ENCODE measurements at regions not wholly inside any gene's neighbourhood (a gene's known extent, or its start where the extent isn't known, plus 50 kb on each side); places are given as distances from the start of the nearest gene placed in this dataset.

GRCh38 chr16:88320947-88321634, 61.7 kb upstream of the ZNF469 start (continued):
- TF ChIP-seq MYBL2 (CRISPR knock-in tag; IDR thresholded peaks at IDR 0.05) (no peak), NFE2L1 (CRISPR knock-in tag; IDR thresholded peaks at IDR 0.05) (no peak), MLX (CRISPR knock-in tag; IDR thresholded peaks at IDR 0.05) (no peak), RORB (CRISPR knock-in tag; IDR thresholded peaks at IDR 0.05) (no peak), PRRX2 (CRISPR knock-in tag; IDR thresholded peaks at IDR 0.05) (no peak), SMAD3 (CRISPR knock-in tag; IDR thresholded peaks at IDR 0.05; ENCODE audit: borderline replicate concordance) (no peak), E2F1 (CRISPR knock-in tag; IDR thresholded peaks at IDR 0.05) (no peak)
- TF ChIP-seq, protein P1, sequence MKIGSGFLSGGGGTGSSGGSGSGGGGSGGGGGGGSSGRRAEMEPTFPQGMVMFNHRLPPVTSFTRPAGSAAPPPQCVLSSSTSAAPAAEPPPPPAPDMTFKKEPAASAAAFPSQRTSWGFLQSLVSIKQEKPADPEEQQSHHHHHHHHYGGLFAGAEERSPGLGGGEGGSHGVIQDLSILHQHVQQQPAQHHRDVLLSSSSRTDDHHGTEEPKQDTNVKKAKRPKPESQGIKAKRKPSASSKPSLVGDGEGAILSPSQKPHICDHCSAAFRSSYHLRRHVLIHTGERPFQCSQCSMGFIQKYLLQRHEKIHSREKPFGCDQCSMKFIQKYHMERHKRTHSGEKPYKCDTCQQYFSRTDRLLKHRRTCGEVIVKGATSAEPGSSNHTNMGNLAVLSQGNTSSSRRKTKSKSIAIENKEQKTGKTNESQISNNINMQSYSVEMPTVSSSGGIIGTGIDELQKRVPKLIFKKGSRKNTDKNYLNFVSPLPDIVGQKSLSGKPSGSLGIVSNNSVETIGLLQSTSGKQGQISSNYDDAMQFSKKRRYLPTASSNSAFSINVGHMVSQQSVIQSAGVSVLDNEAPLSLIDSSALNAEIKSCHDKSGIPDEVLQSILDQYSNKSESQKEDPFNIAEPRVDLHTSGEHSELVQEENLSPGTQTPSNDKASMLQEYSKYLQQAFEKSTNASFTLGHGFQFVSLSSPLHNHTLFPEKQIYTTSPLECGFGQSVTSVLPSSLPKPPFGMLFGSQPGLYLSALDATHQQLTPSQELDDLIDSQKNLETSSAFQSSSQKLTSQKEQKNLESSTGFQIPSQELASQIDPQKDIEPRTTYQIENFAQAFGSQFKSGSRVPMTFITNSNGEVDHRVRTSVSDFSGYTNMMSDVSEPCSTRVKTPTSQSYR (CRISPR knock-in tag; IDR thresholded peaks at IDR 0.05), result no peak
- TF ChIP-seq, protein P2, sequence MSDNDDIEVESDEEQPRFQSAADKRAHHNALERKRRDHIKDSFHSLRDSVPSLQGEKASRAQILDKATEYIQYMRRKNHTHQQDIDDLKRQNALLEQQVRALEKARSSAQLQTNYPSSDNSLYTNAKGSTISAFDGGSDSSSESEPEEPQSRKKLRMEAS (CRISPR knock-in tag; IDR thresholded peaks at IDR 0.05), result no peak
- TF ChIP-seq, protein P3, sequence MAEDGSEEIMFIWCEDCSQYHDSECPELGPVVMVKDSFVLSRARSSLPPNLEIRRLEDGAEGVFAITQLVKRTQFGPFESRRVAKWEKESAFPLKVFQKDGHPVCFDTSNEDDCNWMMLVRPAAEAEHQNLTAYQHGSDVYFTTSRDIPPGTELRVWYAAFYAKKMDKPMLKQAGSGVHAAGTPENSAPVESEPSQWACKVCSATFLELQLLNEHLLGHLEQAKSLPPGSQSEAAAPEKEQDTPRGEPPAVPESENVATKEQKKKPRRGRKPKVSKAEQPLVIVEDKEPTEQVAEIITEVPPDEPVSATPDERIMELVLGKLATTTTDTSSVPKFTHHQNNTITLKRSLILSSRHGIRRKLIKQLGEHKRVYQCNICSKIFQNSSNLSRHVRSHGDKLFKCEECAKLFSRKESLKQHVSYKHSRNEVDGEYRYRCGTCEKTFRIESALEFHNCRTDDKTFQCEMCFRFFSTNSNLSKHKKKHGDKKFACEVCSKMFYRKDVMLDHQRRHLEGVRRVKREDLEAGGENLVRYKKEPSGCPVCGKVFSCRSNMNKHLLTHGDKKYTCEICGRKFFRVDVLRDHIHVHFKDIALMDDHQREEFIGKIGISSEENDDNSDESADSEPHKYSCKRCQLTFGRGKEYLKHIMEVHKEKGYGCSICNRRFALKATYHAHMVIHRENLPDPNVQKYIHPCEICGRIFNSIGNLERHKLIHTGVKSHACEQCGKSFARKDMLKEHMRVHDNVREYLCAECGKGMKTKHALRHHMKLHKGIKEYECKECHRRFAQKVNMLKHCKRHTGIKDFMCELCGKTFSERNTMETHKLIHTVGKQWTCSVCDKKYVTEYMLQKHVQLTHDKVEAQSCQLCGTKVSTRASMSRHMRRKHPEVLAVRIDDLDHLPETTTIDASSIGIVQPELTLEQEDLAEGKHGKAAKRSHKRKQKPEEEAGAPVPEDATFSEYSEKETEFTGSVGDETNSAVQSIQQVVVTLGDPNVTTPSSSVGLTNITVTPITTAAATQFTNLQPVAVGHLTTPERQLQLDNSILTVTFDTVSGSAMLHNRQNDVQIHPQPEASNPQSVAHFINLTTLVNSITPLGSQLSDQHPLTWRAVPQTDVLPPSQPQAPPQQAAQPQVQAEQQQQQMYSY (CRISPR knock-in tag; IDR thresholded peaks at IDR 0.05), result no peak

GRCh38 chr16:88321635-88322499, 60.9 kb upstream of the ZNF469 start:
- DNase-seq (ENCODE audit: low spot score) (no peak), ATAC-seq (no peak)
- H3K36me3 Mint-ChIP-seq, result peaks cover 6% of the 10 kb centered on the region
- no peaks in the 10 kb centered on the region for H3K4me1 Mint-ChIP-seq
- H3K27me3 Mint-ChIP-seq (ENCODE audit: low read depth), result no peaks in the 10 kb centered on the region
- H3K4me3 Mint-ChIP-seq, result no peak overlapping the region
- ChIA-PET POLR2A (no interaction called here), CTCF (interaction anchor here (0.6 kb wide), 1 partner anchor 115 kb away, joined by 3 read pairs; no protein-coding TSS in a partner anchor)
- H3K27ac Mint-ChIP-seq, result no peak overlapping the region
- peaks cover 8% of the 10 kb centered on the region for H3K9me3 Mint-ChIP-seq
- TF ChIP-seq AR (CRISPR knock-in tag; IDR thresholded peaks at IDR 0.05) (no peak), ZNF423 (CRISPR knock-in tag; IDR thresholded peaks at IDR 0.05) (no peak), ESRRA (CRISPR knock-in tag; IDR thresholded peaks at IDR 0.05; ENCODE audit: borderline replicate concordance) (no peak), FOXP1 (CRISPR knock-in tag; IDR thresholded peaks at IDR 0.05; ENCODE audit: borderline replicate concordance) (no peak), ETV6 (CRISPR knock-in tag; IDR thresholded peaks at IDR 0.05) (no peak), MYBL2 (CRISPR knock-in tag; IDR thresholded peaks at IDR 0.05) (no peak), SMAD3 (CRISPR knock-in tag; IDR thresholded peaks at IDR 0.05; ENCODE audit: borderline replicate concordance) (no peak), ZNF396 (CRISPR knock-in tag; IDR thresholded peaks at IDR 0.05; ENCODE audit: borderline replicate concordance) (no peak), ZBTB21 (CRISPR knock-in tag; IDR thresholded peaks at IDR 0.05; ENCODE audit: borderline replicate concordance) (no peak)
- TF ChIP-seq, protein P4, sequence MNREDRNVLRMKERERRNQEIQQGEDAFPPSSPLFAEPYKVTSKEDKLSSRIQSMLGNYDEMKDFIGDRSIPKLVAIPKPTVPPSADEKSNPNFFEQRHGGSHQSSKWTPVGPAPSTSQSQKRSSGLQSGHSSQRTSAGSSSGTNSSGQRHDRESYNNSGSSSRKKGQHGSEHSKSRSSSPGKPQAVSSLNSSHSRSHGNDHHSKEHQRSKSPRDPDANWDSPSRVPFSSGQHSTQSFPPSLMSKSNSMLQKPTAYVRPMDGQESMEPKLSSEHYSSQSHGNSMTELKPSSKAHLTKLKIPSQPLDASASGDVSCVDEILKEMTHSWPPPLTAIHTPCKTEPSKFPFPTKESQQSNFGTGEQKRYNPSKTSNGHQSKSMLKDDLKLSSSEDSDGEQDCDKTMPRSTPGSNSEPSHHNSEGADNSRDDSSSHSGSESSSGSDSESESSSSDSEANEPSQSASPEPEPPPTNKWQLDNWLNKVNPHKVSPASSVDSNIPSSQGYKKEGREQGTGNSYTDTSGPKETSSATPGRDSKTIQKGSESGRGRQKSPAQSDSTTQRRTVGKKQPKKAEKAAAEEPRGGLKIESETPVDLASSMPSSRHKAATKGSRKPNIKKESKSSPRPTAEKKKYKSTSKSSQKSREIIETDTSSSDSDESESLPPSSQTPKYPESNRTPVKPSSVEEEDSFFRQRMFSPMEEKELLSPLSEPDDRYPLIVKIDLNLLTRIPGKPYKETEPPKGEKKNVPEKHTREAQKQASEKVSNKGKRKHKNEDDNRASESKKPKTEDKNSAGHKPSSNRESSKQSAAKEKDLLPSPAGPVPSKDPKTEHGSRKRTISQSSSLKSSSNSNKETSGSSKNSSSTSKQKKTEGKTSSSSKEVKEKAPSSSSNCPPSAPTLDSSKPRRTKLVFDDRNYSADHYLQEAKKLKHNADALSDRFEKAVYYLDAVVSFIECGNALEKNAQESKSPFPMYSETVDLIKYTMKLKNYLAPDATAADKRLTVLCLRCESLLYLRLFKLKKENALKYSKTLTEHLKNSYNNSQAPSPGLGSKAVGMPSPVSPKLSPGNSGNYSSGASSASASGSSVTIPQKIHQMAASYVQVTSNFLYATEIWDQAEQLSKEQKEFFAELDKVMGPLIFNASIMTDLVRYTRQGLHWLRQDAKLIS (CRISPR knock-in tag; IDR thresholded peaks at IDR 0.05; ENCODE audit: borderline replicate concordance), result no peak

All from WTC11 (cell line).